Psoas muscle (tissue), 7 donors: ENCODE measurements at regions not wholly inside any gene's neighbourhood (a gene's known extent, or its start where the extent isn't known, plus 50 kb on each side); places are given as distances from the start of the nearest gene placed in this dataset.

Source experiments
- ATAC-seq, 4 donors: fragments of 200-7000 bp; cut with Tn5 transposase; one replicate each; pipeline ENCODE4 v1.9.1; 2020; ENCODE audit warnings: moderate library complexity in 3 of 4, mild to moderate bottlenecking in 2 of 4
- DNase-seq, 2 donors: peaks; one replicate each; pipeline ENCODE4 v3.0.0-alpha.2; 2020
- H3K27ac ChIP-seq: fragments of 200-600 bp; one replicate; pipeline ENCODE4 v1.8.0; 2022
- H3K27me3 ChIP-seq, 3 donors: fragments of 200-600 bp in 1 of 3; one replicate each; pipeline versions ENCODE4 v1.6.1 to v1.8.0; 2013 to 2022; ENCODE audit warnings: low read length in 2 of 3, mild to moderate bottlenecking in 2 of 3, moderate library complexity in 1 of 3; ENCODE audit not compliant: insufficient read depth in 3 of 3
- H3K36me3 ChIP-seq, 2 donors: fragments of 200-600 bp in 1 of 2; one replicate each; pipeline versions ENCODE4 v1.6.1 to v1.8.0; 2013 to 2022; ENCODE audit warnings: low read depth in 1 of 2, mild to moderate bottlenecking in 1 of 2, moderate library complexity in 1 of 2; ENCODE audit not compliant: insufficient read depth in 1 of 2
- H3K4me1 ChIP-seq: fragments of 200-600 bp; one replicate; pipeline ENCODE4 v1.8.0; 2022
- H3K4me3 ChIP-seq: fragments of 200-600 bp; one replicate; pipeline ENCODE4 v1.8.0; 2022; ENCODE audit warnings: mild to moderate bottlenecking
- H3K9me3 ChIP-seq: fragments of 200-600 bp; one replicate; pipeline ENCODE4 v1.8.0; 2022
- CTCF ChIP-seq: fragments of 200-600 bp; IDR thresholded peaks from one replicate; pipeline ENCODE4 v1.8.0; 2022; ENCODE audit warnings: antibody characterized with exemption
- WGBS, 3 donors: extraction: QIAGEN DNeasy Blood & Tissue Kit; methylation state at CpG; one replicate each; pipeline versions ENCODE4 v1.1.6 to v1.1.7; 2013; 5-methylcytosine and 5-hydroxymethylcytosine counted together
- intact Hi-C, 2 donors: fragments of 100-400 bp; cut with DNase I; formaldehyde crosslinking; loops; one replicate each; pipeline versions ENCODE4 v1.11.0 to v1.14.2; 2022
- donor health status: healthy with polysubstance abuse.
- donor health status: DM: no; HTN: no; CAD: no; lungs with moderate emphysema.
- donor health status: Bipolar disorder and iron deficiency.
- donor health status: healthy.
- donor health status: DM: yes; HTN: yes; CAD: no.
- donor health status: DM: no; HTN: no; CAD: no.
- donor health status: DM: yes; HTN: yes; CAD: no.

GRCh38 chr1:209425959-209426358, 157.6 kb upstream of the CAMK1G start:
- Histone ChIP-seq H3K4me3 (no peak overlapping the region), H3K36me3 (no peaks in the 10 kb centered on the region), H3K27me3 (peaks cover 0 to 3% (median 0%) of the 10 kb centered on the region in 3 donors), H3K27ac (no peak overlapping the region), H3K4me1 (no peaks in the 10 kb centered on the region), H3K9me3 (no peaks in the 10 kb centered on the region)
- intact Hi-C loops, result no loop called here
- 83 to 86% (median 85%) methylated on average over 5 of the region's 5 CpGs for WGBS, 3 donors
- ATAC-seq, result no peak
- no peak for DNase-seq
- TF ChIP-seq CTCF, result no peak

- ATAC-seq, result no peak
- no peaks in the 10 kb centered on the region for H3K4me1 ChIP-seq
- H3K9me3 ChIP-seq, result no peaks in the 10 kb centered on the region
- WGBS, 3 donors, result 73 to 75% (median 73%) methylated on average over 7 of the region's 7 CpGs
- no peaks in the 10 kb centered on the region for H3K36me3 ChIP-seq
- intact Hi-C loops, result no loop called here
- H3K27ac ChIP-seq, result no peak overlapping the region
- DNase-seq, result no peak
- H3K4me3 ChIP-seq, result no peak overlapping the region
- no peak for TF ChIP-seq CTCF
- peaks cover 0 to 6% (median 0%) of the 10 kb centered on the region in 3 donors for H3K27me3 ChIP-seq
Observed at GRCh38 chr1:209427277-209427676, 156.2 kb upstream of the CAMK1G start.

- 68 to 74% (median 69%) methylated on average over 9 of the region's 9 CpGs for WGBS, 3 donors
- Histone ChIP-seq H3K4me3 (no peak overlapping the region), H3K4me1 (no peaks in the 10 kb centered on the region), H3K27me3 (peaks cover 0 to 6% (median 0%) of the 10 kb centered on the region in 3 donors), H3K9me3 (no peaks in the 10 kb centered on the region), H3K27ac (no peak overlapping the region), H3K36me3 (no peaks in the 10 kb centered on the region)
- intact Hi-C loops, result no loop called here
- no peak for DNase-seq
- no peak for ATAC-seq
- TF ChIP-seq CTCF, result no peak
Observed at GRCh38 chr1:209427811-209428210, 155.7 kb upstream of the CAMK1G start.

- Histone ChIP-seq H3K27ac (no peak overlapping the region), H3K4me3 (no peak overlapping the region), H3K36me3 (no peaks in the 10 kb centered on the region), H3K9me3 (no peaks in the 10 kb centered on the region), H3K27me3 (peaks cover 0 to 6% (median 0%) of the 10 kb centered on the region in 3 donors), H3K4me1 (no peaks in the 10 kb centered on the region)
- intact Hi-C loops, result no loop called here
- WGBS, 3 donors, result 67 to 70% (median 69%) methylated on average over 10 of the region's 10 CpGs
- no peak for TF ChIP-seq CTCF
- DNase-seq (no peak), ATAC-seq (no peak)
Observed at GRCh38 chr1:209428241-209428921, 155.1 kb upstream of the CAMK1G start.

- peaks cover 0 to 6% (median 0%) of the 10 kb centered on the region in 3 donors for H3K27me3 ChIP-seq
- no peak overlapping the region for H3K27ac ChIP-seq
- no peaks in the 10 kb centered on the region for H3K36me3 ChIP-seq
- H3K9me3 ChIP-seq, result no peaks in the 10 kb centered on the region
- ATAC-seq (no peak), DNase-seq (no peak)
- intact Hi-C loops, result loop anchor here in 1 of 2 donors (5.0 kb wide), 1 partner anchor 1063 kb away; no protein-coding TSS in a partner anchor
- no peaks in the 10 kb centered on the region for H3K4me1 ChIP-seq
- no peak for TF ChIP-seq CTCF
- no peak overlapping the region for H3K4me3 ChIP-seq
Observed at GRCh38 chr1:209429611-209430010, 153.9 kb upstream of the CAMK1G start.
